GM21526 (cell line): ENCODE measurements at regions not wholly inside any gene's neighbourhood (a gene's known extent, or its start where the extent isn't known, plus 50 kb on each side); places are given as distances from the start of the nearest gene placed in this dataset.
A peak's percentile ranks its signal among the peaks of the same experiment; 100 is the strongest.
"Not testable (repeated sequence)": the region's sequence is repeated elsewhere in the genome, so short reads cannot be mapped to it uniquely, and the experiment has no call there.

Experiments
- ATAC-seq: cut with Tn5 transposase; IDR thresholded peaks from one replicate; pipeline ENCODE4 v1.9.1; 2021; ENCODE audit warnings: moderate library complexity; ENCODE audit not compliant: unreplicated experiment, low FRiP score

DNA sequence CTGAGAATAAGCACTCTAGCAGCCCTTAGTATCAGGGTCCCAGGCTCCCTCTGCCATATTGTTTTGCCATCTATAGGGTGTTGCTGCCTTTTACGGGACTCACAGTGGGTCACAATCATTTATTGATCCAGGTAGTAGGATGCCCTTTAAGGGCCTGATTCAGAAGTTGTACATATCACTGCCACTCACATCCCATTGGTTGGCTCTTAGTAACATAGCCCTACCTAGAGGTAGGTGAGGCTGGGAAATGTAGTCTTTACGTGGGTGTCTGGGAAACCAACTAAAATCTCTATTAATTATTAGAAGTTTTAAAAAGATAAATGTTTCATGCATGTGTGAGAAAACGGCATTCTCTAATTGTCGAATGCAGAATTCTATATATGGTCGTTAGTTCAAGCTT is 78.8 kb upstream of the ATP5PO start:
- ATAC-seq, result no peak

- ATAC-seq, result no peak
Observed at GRCh38 chr21:33993286-33994231, 78.0 kb upstream of the ATP5PO start.

GRCh38 chr21:33992412-33992811 is 76.8 kb upstream of the ATP5PO start:
- ATAC-seq, result not testable (repeated sequence)

GRCh38 chr21:33991133-33991532 is 75.5 kb upstream of the ATP5PO start:
- no peak for ATAC-seq

DNA sequence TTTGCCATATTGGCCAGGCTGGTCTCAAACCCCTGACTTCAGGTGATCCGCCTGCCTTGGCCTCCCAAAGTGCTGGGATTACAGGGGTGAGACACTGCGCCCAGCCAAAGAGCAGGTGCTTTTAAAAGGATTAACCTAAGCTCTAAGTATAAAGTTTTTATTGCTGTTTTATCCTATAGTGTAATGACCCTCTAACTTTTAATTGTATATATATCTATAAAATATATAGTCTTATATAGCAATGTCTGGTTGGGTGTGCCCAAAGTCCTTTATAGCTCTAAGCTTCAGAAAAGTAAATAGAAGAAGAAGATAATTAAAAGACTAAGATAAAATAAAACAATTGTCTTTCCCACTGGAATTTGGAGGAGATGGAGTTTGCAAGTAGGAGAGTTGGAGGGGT is 73.8 kb upstream of the ATP5PO start:
- no peak for ATAC-seq

- ATAC-seq, result no peak
Observed at GRCh38 chr21:33988237-33989017, 72.8 kb upstream of the ATP5PO start.

DNA sequence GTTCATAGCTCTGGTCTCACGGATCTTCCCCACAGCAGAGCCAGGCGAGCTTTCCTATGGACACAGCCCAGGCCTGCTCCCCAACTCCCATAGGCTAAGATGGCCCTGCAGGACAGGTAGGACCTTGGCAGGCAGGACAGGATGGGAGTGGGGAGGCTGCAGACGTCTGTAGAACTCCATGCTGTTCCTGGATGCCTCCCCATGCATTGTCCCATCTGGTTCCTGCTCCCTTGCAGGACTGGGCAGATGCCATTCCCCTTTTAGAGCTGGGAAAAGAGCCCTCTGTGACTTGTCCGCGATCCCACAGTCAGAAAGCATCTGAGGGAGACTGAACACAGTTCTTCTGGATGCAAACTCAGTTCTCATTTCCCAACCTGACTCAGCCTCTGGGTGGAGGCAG is 71.9 kb upstream of the ATP5PO start:
- no peak for ATAC-seq

GRCh38 chr21:33985117-33986050 is 69.8 kb upstream of the ATP5PO start:
- ATAC-seq, result no peak

- no peak for ATAC-seq
Observed at GRCh38 chr21:33984021-33984481, 68.4 kb upstream of the ATP5PO start.

DNA sequence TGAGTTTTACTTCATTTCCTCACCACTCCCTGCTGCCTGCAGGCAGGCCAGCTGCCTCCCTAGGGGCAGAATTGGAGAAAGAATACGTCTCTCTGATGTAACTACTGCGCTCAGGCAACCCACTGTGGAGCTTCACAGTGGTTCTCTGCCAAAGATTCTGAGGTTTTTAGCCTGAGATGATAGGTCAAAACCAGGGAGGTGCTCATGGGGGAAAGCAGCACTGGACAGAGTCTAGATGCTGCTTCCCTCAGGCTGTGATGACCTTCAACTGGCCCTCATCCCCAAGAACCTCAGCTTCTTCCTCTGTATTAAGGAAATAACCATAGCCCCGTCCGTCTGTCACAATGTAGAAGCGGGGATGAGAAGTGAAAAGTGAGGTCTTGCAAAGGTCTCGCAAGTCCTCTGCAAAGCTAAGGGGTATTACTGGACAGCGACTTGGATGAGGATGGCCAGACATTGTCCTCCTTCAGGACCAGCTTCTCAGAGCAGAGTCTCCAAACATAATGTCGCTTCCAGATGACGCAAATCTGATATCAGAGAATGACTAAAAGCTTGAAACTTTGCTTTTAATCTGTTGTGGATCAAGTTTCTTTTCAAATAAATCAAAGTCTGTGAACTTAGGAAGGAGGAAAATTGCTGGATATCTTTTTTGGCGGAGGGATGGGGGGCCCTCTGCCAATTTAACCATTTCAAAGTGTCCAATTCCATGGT is 65.9 kb upstream of the ATP5PO start:
- no peak for ATAC-seq

GRCh38 chr21:33980276-33980916 is 64.8 kb upstream of the ATP5PO start:
- ATAC-seq, result no peak

- no peak for ATAC-seq
Observed at GRCh38 chr21:33978585-33978984, 63.0 kb upstream of the ATP5PO start.

DNA sequence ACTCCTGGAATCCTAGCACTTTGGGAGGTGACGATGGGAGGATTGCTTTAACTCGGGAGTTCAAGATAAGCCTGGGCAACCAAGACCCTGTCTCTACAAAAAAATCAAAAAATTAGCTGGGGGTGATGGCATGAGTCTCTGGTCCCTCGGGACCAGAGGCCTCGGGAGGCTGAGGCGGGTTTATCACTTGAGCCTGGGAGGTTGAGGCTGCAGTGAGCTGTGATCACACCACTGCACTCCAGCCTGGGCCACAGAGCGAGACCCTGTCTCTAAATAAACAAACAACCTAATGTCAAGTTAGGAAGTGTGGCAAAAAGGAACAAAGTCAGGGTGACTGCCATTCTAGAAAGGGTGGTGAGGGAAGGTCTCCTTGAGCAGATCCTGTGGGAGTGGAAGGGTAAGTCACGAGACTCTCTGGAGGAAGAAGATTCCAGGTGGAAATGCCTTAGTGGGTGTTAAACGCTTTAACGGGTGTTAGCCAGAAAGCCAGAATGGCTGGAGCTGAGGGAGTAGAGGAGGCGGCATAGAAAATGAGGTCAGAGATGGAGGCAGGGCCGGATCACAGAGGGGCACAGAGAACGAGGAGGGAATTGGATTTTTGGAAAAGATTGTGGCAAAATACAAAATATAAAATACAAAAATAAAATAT is 62.2 kb upstream of the ATP5PO start:
- ATAC-seq, result no peak

DNA sequence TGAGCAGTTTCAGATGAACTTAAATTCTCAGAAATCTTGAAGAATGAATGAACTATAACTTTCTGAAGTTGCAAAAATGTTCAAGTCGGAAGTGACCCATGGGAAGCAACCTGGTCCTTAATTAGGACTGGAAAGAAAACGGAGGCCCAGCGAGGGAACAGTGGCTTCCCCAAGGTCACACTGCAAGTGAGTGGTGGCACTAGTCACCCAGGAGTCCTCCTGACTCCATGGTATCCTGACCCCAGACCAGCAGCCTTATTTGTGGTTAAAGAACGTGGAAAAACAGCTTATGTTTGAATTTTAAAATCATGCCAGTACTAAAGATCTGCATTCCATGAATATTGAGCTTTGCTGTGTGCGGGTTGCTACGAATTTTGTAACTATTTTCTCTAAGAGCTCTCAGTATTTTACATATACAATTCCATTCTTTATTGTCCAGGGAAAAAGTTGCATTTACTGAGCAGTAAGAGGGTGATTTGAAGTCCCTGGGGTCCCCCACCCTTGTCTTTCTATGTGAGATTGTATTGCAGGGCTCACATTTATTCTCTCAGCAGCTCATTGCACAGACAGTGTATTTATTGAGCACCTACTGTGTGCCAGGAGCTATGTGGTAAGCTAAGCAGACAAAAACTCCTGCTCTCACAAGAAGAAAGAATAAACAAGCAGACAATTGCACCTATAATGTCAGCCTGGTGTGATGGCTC is 61.6 kb upstream of the ATP5PO start:
- no peak for ATAC-seq

DNA sequence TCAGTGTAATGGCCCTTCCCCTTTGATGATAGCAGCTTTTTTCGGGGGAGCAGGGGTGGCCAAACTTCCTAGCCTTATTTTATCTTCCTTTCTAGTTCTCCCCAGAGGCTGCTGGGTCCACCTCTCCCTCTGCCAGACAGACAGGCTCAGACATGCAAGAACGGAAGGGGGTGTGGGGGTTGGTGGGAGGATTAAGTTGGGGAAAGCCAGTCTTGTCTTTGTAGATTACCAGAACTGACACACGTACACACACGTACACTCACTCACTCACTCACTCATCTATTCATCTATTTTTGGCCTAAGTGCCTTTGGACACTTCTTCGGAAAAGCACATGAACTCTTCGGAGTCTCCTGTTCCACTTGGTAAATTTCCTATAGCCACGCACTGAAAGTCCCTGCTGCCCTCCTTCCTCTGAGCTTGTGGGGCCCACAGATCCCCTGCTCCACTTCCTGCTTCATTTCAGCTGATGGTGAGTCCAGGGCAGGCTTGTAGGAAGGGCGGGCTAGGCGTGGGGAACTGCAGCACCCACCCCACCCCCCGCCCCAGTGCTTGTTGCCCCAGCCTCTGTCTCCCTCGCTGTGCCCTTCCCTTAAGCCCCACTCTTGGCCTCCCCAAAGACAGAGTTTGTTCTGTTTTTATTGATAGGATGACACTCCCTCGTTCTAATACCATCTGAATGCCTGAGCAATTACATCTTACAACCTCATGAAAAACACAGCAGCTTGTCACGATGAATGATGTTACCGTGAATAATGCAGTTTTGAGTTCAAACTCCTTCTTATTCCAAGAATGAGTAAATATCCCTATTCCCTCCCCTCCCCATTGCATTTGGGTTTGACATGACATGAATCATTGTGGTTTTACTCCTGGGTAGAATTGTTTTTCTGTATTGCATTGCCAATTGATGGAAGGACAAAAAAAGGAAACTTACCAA is 60.7 kb upstream of the ATP5PO start:
- ATAC-seq, result peak; percentile 44

- ATAC-seq, result peak; percentile 76
Observed at GRCh38 chr21:33975548-33976081, 60.0 kb upstream of the ATP5PO start.
